Epithelial cell of esophagus (primary cell): ENCODE measurements at regions not wholly inside any gene's neighbourhood (a gene's known extent, or its start where the extent isn't known, plus 50 kb on each side); places are given as distances from the start of the nearest gene placed in this dataset.

Experiments used
- DNase-seq: peaks from one replicate; pipeline ENCODE4 v3.0.0; 2010; ENCODE audit warnings: low read depth
- H3K4me3 ChIP-seq: 2 replicates; pipeline ENCODE4 v1.5.1; 2011; ENCODE audit warnings: mild to moderate bottlenecking, low read length, control low read depth
- TF ChIP-seq, protein P1 (sequence below): IDR thresholded peaks from 2 replicates; pipeline ENCODE4 v1.5.1; 2011; ENCODE audit warnings: low read depth, mild to moderate bottlenecking, low read length, control low read depth, inconsistent platforms; ENCODE audit not compliant: insufficient read depth; ENCODE audit errors: missing control alignments

DNA sequence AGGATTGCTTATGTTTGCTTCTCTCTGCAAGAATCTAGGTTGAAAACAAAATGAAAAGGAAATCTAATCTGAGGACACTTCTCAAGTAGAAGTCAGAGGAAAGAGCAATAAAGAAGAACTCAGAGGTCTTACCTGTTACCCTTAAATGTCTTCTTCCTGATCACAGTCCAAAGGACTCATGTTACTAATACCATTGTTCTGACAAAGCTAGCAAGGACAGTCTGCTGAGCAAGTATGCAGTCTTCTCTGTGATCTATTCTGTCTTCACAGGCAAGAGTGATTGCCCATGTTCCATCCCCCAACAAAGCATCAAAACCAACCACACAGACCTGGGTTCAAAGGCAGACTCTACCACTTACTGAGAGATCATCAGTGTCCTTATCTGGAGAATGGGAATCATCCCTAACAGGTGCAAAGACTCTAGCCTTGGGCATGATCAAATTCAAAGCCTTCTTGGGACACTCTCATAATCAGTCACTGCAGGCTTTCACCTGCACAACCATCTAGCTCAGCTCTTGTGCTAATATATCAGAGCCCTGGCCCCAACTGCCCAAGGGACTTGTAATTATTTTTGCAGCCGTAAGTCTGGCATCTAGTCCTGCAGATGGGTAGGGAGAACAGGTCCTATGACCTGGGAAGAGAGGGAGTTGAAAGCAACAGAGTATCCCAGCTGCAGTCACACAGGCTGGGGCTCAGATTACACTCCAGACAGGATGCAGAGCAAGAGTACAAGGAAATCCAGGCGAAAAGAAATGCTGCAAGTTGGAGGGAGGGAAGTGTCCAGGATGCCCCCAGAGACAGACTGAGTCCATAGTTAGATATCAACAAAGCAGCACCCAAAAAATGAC, 97.9 kb upstream of the NUDT4 start:
- no peak overlapping the region for H3K4me3 ChIP-seq
- DNase-seq: no peak
- TF ChIP-seq, protein P1, sequence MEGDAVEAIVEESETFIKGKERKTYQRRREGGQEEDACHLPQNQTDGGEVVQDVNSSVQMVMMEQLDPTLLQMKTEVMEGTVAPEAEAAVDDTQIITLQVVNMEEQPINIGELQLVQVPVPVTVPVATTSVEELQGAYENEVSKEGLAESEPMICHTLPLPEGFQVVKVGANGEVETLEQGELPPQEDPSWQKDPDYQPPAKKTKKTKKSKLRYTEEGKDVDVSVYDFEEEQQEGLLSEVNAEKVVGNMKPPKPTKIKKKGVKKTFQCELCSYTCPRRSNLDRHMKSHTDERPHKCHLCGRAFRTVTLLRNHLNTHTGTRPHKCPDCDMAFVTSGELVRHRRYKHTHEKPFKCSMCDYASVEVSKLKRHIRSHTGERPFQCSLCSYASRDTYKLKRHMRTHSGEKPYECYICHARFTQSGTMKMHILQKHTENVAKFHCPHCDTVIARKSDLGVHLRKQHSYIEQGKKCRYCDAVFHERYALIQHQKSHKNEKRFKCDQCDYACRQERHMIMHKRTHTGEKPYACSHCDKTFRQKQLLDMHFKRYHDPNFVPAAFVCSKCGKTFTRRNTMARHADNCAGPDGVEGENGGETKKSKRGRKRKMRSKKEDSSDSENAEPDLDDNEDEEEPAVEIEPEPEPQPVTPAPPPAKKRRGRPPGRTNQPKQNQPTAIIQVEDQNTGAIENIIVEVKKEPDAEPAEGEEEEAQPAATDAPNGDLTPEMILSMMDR: no peak

DNA sequence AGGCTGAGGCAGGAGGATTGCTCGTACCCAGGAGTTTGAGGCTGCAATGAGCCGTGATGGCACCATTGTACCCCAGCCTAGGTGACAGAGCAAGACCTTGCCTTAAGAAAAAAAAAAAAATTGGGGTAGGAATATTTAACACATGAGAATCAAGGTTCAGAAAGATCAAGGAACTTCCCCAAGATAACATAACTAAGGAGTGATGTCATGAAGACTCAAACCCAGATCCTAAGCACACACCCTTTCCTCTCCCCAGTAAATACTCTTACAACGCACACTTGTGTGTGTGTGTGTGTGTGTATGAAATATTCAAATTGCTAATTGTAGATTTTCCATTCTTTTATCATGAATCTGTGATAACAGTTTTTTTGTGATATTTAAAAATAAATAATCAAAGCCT, 90.6 kb upstream of the NUDT4 start:
- peak; percentile 41 for DNase-seq
- no peak overlapping the region for H3K4me3 ChIP-seq
- TF ChIP-seq, protein P1: no peak

DNA sequence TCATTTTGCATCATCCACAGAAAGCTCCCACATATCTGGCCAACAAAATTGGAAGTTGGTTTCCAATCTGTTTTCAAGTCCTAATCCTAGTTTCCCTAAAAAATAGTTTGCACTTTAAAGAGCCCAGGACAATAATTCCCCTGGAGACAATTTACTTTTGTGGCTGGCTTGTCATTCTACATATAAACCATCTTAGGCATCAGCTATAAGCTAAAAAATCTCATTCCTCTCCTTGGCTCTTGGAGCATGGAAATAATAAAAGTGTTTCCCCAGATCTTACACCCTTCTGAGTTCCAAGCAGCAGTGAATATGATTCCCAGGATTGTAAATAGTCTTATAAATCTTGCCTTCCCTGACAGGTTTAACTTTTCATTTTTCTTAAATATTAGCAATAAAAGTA, 89.1 kb upstream of the NUDT4 start:
- H3K4me3 ChIP-seq: no peak overlapping the region
- TF ChIP-seq, protein P1: no peak
- no peak for DNase-seq

DNA sequence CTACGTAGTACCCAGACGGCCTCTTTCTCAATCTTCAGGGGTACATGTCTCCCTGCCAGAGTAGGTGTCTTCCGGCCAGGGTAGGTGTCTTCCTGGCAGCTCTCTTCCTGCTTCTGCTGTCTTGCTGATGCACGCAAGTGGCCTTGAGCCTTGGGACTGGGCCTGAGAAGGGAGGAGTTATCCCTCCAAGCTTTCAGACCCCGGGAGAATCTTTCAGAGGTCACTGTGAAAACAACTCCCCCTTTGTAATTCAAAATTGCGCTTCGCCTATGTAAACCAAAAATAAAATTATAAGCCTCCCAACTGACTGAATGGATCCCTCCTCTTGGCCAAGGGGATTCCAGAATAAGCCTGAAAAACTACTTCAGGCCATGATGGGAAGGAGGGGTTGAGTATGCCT, 87.3 kb upstream of the NUDT4 start:
- no peak for DNase-seq
- no peak overlapping the region for H3K4me3 ChIP-seq
- TF ChIP-seq, protein P1: no peak

DNA sequence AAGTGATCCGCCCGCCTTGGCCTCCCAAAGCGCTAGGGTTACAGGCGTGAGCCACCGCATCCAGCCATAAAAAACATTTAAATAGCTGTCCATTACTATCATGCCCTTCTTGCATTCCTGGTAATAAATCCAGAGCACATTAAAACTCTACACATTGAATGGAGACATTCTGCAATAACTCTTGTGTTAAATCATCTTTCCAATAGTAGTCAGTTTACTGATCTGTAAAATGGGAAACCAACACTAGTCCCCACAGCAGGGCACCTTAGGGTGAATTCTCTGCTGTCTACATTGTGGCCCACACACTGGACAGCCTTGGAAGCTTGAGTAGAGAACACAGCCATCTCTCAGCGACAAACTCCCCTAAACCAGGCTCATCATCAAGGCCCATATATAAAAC, 85.5 kb upstream of the NUDT4 start:
- no peak for DNase-seq
- TF ChIP-seq, protein P1: no peak
- H3K4me3 ChIP-seq: no peak overlapping the region

DNA sequence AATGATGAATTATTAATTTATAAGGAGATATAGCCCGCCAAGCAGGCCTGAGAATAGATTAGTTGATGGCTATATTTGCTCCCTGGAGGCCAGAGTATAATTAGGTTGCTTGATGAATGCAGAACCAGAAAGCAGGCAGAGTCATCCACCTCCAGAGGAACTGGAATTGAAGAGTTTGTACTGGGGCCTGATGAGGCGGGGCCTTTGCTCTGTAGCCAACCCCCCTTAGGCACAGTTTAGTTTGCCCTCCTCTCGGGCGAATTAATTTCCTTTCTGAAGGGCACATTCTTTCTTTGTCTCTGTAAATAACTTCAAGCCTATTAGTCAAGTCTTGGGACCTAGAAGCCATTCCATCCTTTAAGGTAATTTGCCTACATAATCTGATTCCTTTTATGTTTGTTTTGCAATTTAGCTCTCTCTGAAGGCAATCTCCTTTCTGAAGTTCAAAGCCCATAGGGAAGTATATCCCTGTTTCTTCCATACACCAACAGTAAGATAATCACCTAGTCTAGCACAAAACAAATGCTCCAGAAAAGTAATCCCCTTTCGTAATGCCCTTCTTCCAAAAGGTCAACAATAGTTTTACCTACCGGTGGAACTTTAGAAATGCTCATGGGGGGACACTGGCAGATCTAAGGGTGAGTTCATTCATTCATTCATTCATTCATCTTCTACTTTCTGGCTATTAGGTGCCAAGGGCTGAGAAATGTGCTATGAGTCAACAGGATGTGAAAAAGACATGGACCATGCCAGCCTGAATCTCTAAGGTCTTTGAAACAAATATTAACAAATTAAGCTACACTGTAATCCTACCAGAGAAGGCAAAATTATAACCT, 84.8 kb upstream of the NUDT4 start:
- TF ChIP-seq, protein P1: no peak
- no peak overlapping the region for H3K4me3 ChIP-seq
- DNase-seq: peak; percentile 17
